Motor neuron (in vitro differentiated cells): ENCODE measurements at regions not wholly inside any gene's neighbourhood (a gene's known extent, or its start where the extent isn't known, plus 50 kb on each side); places are given as distances from the start of the nearest gene placed in this dataset.
A peak's percentile ranks its signal among the peaks of the same experiment; 100 is the strongest.

Experiments used
- ATAC-seq, 8 experiments: fragments of 200-7000 bp; cut with Tn5 transposase; replicated peaks in 6 of 8; 2 replicates each; pipeline ENCODE4 v1.8.0; 2021; ENCODE audit warnings: mild to moderate bottlenecking in 8 of 8, moderate library complexity in 8 of 8
- H3K27ac ChIP-seq, 2 donors: fragments of 250-450 bp; sonication (Bioruptor Pico); 2 replicates each; pipeline ENCODE4 v1.9.0; 2021; ENCODE audit warnings: antibody characterized with exemption in 2 of 2, mild to moderate bottlenecking in 2 of 2, moderate library complexity in 1 of 2
- H3K4me1 ChIP-seq, 2 donors: fragments of 250-450 bp; sonication (Bioruptor Pico); replicated peaks in 1 of 2; 2 replicates each; pipeline ENCODE4 v1.6.1; 2021; ENCODE audit warnings: antibody characterized with exemption in 2 of 2, mild to moderate bottlenecking in 2 of 2, moderate library complexity in 1 of 2
- H3K4me3 ChIP-seq, 5 donors: fragments of 250-450 bp; sonication (Bioruptor Pico); 2 replicates each; pipeline ENCODE4 v1.9.0; 2021; ENCODE audit warnings: antibody characterized with exemption in 5 of 5, mild to moderate bottlenecking in 5 of 5, moderate library complexity in 4 of 5
- WGBS, 10 experiments: fragments of 450-650 bp; shearing (Covaris generic); methylation state at CpG; one replicate each; pipeline ENCODE4 v1.0.0; 2022; 5-methylcytosine and 5-hydroxymethylcytosine counted together
- in situ Hi-C, 9 experiments: fragments of 400-800 bp; cut with MboI; loops; one replicate each; pipeline ENCODE4 v1.15.0; 2021; ENCODE audit warnings: low sequenced_read_pairs in 9 of 9, low pct_unique_long_range_greater_than_20kb in 2 of 9; ENCODE audit not compliant: unreplicated experiment in 9 of 9

GRCh38 chr16:73233846-73234424 is 186.0 kb upstream of the ZFHX3 start:
- H3K4me3 ChIP-seq = peak overlapping the region in 2 of 5 donors; percentile 33 to 38

GRCh38 chr16:73233329-73233765 is 185.4 kb upstream of the ZFHX3 start:
- no peak for ATAC-seq
- in situ Hi-C loops = no loop called here
- Histone ChIP-seq H3K4me1 (peaks cover 22 to 37% of the 10 kb centered on the region in 2 donors), H3K4me3 (peak overlapping the region in 2 of 5 donors; percentile 33 to 38), H3K27ac (peak overlapping the region; percentile 7 to 62)
- 0 to 88% (median 38%) methylated on average over 1 to 5 of the region's 5 CpGs; no CpG with 5 or more reads in 3 of the 10 experiments for WGBS, 10 experiments

More at GRCh38 chr16:73233846-73234424, 186.0 kb upstream of the ZFHX3 start:
- in situ Hi-C loops = no loop called here
- 2 to 89% (median 73%) methylated on average over 2 to 10 of the region's 11 CpGs; no CpG with 5 or more reads in 2 of the 10 experiments for whole genome bisulfite sequencing, 10 experiments
- peak in 6 of 8 experiments; percentile 51 to 92 (median 83) for ATAC-seq
- peak overlapping the region in 1 of 2 donors; percentile 62 for H3K27ac ChIP-seq
- H3K4me1 ChIP-seq = peaks cover 22 to 37% of the 10 kb centered on the region in 2 donors

- WGBS, 10 experiments = 3 to 95% (median 57%) methylated on average over 4 to 27 of the region's 27 CpGs
- peak in 6 of 8 experiments; percentile 45 to 77 (median 54) for ATAC-seq
- H3K4me3 ChIP-seq = peak overlapping the region in 2 of 5 donors; percentile 33 to 38
- H3K27ac ChIP-seq = peak overlapping the region; percentile 12 to 62
- H3K4me1 ChIP-seq = peaks cover 22 to 37% of the 10 kb centered on the region in 2 donors
- in situ Hi-C loops = no loop called here
Measured at GRCh38 chr16:73232555-73233328, 184.8 kb upstream of the ZFHX3 start.

- 40 to 92% (median 77%) methylated on average over 2 to 15 of the region's 26 CpGs for WGBS, 10 experiments
- H3K27ac ChIP-seq = peak overlapping the region; percentile 12 to 62
- in situ Hi-C loops = no loop called here
- ATAC-seq = peak in 5 of 8 experiments; percentile 8 to 38 (median 31)
- H3K4me1 ChIP-seq = peaks cover 22 to 37% of the 10 kb centered on the region in 2 donors
- H3K4me3 ChIP-seq = peak overlapping the region in 2 of 5 donors; percentile 33 to 38
Measured at GRCh38 chr16:73231944-73232554, 184.1 kb upstream of the ZFHX3 start.

- peak overlapping the region in 1 of 2 donors; percentile 8 for H3K27ac ChIP-seq
- peaks cover 22 to 37% of the 10 kb centered on the region in 2 donors for H3K4me1 ChIP-seq
- peak overlapping the region in 2 of 5 donors; percentile 33 to 38 for H3K4me3 ChIP-seq
- in situ Hi-C loops = no loop called here
- WGBS, 10 experiments = 58 to 100% (median 87%) methylated on average over 1 to 11 of the region's 11 CpGs
- ATAC-seq = no peak
Measured at GRCh38 chr16:73231379-73231778, 183.5 kb upstream of the ZFHX3 start.

- H3K27ac ChIP-seq = peak overlapping the region in 1 of 2 donors; percentile 8
- H3K4me3 ChIP-seq = no peak overlapping the region
- 0 to 100% (median 94%) methylated on average over 1 to 7 of the region's 7 CpGs; no CpG with 5 or more reads in 3 of the 10 experiments for WGBS, 10 experiments
- peaks cover 22 to 37% of the 10 kb centered on the region in 2 donors for H3K4me1 ChIP-seq
- in situ Hi-C loops = no loop called here
- no peak for ATAC-seq
Measured at GRCh38 chr16:73230651-73231050, 182.7 kb upstream of the ZFHX3 start.

- in situ Hi-C loops = no loop called here
- no peak for ATAC-seq
- H3K27ac ChIP-seq = no peak overlapping the region
Measured at GRCh38 chr16:73228649-73229048, 180.7 kb upstream of the ZFHX3 start.

GRCh38 chr16:73226675-73227074 is 178.7 kb upstream of the ZFHX3 start:
- no peak overlapping the region for H3K27ac ChIP-seq
- H3K4me3 ChIP-seq = no peak overlapping the region
- in situ Hi-C loops = no loop called here
- H3K4me1 ChIP-seq = peaks cover 5 to 7% of the 10 kb centered on the region in 2 donors
- ATAC-seq = no peak
- WGBS, 10 experiments = 59 to 100% (median 84%) methylated on average over 3 to 8 of the region's 8 CpGs; no CpG with 5 or more reads in 1 of the 10 experiments

More at GRCh38 chr16:73228649-73229048, 180.7 kb upstream of the ZFHX3 start:
- no peak overlapping the region for H3K4me3 ChIP-seq
- H3K4me1 ChIP-seq = peaks cover 11 to 27% of the 10 kb centered on the region in 2 donors
- 20 to 100% (median 88%) methylated on average over 1 to 5 of the region's 5 CpGs; no CpG with 5 or more reads in 2 of the 10 experiments for WGBS, 10 experiments

- H3K27ac ChIP-seq = no peak overlapping the region
- in situ Hi-C loops = no loop called here
- no peak overlapping the region for H3K4me3 ChIP-seq
- no peak for ATAC-seq
- H3K4me1 ChIP-seq = peaks cover 3 to 4% of the 10 kb centered on the region in 2 donors
- WGBS, 10 experiments = 58 to 100% (median 95%) methylated on average over 1 to 5 of the region's 5 CpGs; no CpG with 5 or more reads in 2 of the 10 experiments
Measured at GRCh38 chr16:73225983-73226382, 178.1 kb upstream of the ZFHX3 start.

GRCh38 chr16:73220836-73221235 is 172.9 kb upstream of the ZFHX3 start:
- 13 to 100% (median 93%) methylated on average over 1 to 5 of the region's 5 CpGs for WGBS, 10 experiments
- ATAC-seq = no peak
- in situ Hi-C loops = no loop called here
- no peak overlapping the region for H3K4me3 ChIP-seq
- no peak overlapping the region for H3K27ac ChIP-seq
- H3K4me1 ChIP-seq = peaks cover 3 to 10% of the 10 kb centered on the region in 2 donors

GRCh38 chr16:73219176-73219575 is 171.2 kb upstream of the ZFHX3 start:
- no peak for ATAC-seq
- 88 to 100% (median 100%) methylated on average over 1 of the region's 1 CpG; no CpG with 5 or more reads in 3 of the 10 experiments for WGBS, 10 experiments
- Histone ChIP-seq H3K27ac (no peak overlapping the region), H3K4me1 (peaks cover 0 to 16% of the 10 kb centered on the region in 2 donors), H3K4me3 (no peak overlapping the region)
- in situ Hi-C loops = no loop called here

- peak in 1 of 8 experiments; percentile 12 for ATAC-seq
- Histone ChIP-seq H3K4me3 (no peak overlapping the region), H3K4me1 (peaks cover 0 to 16% of the 10 kb centered on the region in 2 donors), H3K27ac (no peak overlapping the region)
- WGBS, 10 experiments = 20 to 85% (median 65%) methylated on average over 1 to 3 of the region's 3 CpGs; no CpG with 5 or more reads in 1 of the 10 experiments
- in situ Hi-C loops = no loop called here
Measured at GRCh38 chr16:73217654-73218053, 169.7 kb upstream of the ZFHX3 start.

GRCh38 chr16:73216932-73217331 is 169.0 kb upstream of the ZFHX3 start:
- no peak overlapping the region for H3K27ac ChIP-seq
- WGBS, 10 experiments = 67 to 100% (median 92%) methylated on average over 2 to 6 of the region's 8 CpGs; no CpG with 5 or more reads in 4 of the 10 experiments
- ATAC-seq = peak in 2 of 8 experiments; percentile 23 to 48
- H3K4me1 ChIP-seq = peaks cover 0 to 16% of the 10 kb centered on the region in 2 donors
- no peak overlapping the region for H3K4me3 ChIP-seq
- in situ Hi-C loops = no loop called here
